H9 (cell line): ENCODE measurements at regions not wholly inside any gene's neighbourhood (a gene's known extent, or its start where the extent isn't known, plus 50 kb on each side); places are given as distances from the start of the nearest gene placed in this dataset.

Source experiments
- DNase-seq: peaks from one replicate; pipeline ENCODE4 v3.0.0-alpha.2; 2017
- H2AFZ ChIP-seq: one replicate; pipeline ENCODE4 v1.6.1; 2013; ENCODE audit warnings: mild to moderate bottlenecking, low read length, control low read depth, moderate library complexity
- H2AK5ac ChIP-seq: 2 replicates; pipeline ENCODE4 v1.6.1; 2013; ENCODE audit warnings: low read length, control low read depth, mixed read lengths; ENCODE audit not compliant: insufficient read length
- H2BK120ac ChIP-seq: one replicate; pipeline ENCODE4 v1.6.1; 2013; ENCODE audit warnings: low read depth, mild to moderate bottlenecking, low read length, control low read depth, inconsistent platforms; ENCODE audit not compliant: poor library complexity, severe bottlenecking
- H2BK12ac ChIP-seq: 2 replicates; pipeline ENCODE4 v1.6.1; 2013; ENCODE audit warnings: low read length, control low read depth, mixed read lengths, low read depth; ENCODE audit not compliant: insufficient read length
- H2BK15ac ChIP-seq: 2 replicates; pipeline ENCODE4 v1.6.1; 2013; ENCODE audit warnings: low read depth, low read length, control low read depth
- H2BK20ac ChIP-seq: one replicate; pipeline ENCODE4 v1.6.1; 2013; ENCODE audit warnings: low read depth, mild to moderate bottlenecking, low read length, control low read depth, inconsistent platforms; ENCODE audit not compliant: poor library complexity, severe bottlenecking
- H2BK5ac ChIP-seq: 2 replicates; pipeline ENCODE4 v1.6.1; 2013; ENCODE audit warnings: low read length, control low read depth, mixed read lengths; ENCODE audit not compliant: insufficient read length
- H3K14ac ChIP-seq: 2 replicates; pipeline ENCODE4 v1.6.1; 2013; ENCODE audit warnings: low read length, control low read depth; ENCODE audit not compliant: insufficient read depth
- H3K18ac ChIP-seq: 2 replicates; pipeline ENCODE4 v1.6.1; 2013; ENCODE audit warnings: low read depth, mild to moderate bottlenecking, mixed read lengths, low read length, control low read depth; ENCODE audit not compliant: insufficient read length
- H3K23ac ChIP-seq: 2 replicates; pipeline ENCODE4 v1.6.1; 2013; ENCODE audit warnings: low read length, control low read depth, mixed read lengths, low read depth; ENCODE audit not compliant: insufficient read length
- H3K23me2 ChIP-seq: 2 replicates; pipeline ENCODE4 v1.6.1; 2013; ENCODE audit warnings: low read depth, mild to moderate bottlenecking, mixed read lengths, low read length, control low read depth; ENCODE audit not compliant: insufficient read length, poor library complexity, severe bottlenecking
- H3K27ac ChIP-seq: 2 replicates; pipeline ENCODE4 v1.5.1; 2013; ENCODE audit warnings: low read length, control low read depth, mixed read lengths, low read depth; ENCODE audit not compliant: insufficient read length
- H3K27me3 ChIP-seq: 2 replicates; pipeline ENCODE4 v1.6.1; 2013; ENCODE audit warnings: low read length, control low read depth, inconsistent platforms; ENCODE audit not compliant: insufficient read depth
- H3K4ac ChIP-seq: 2 replicates; pipeline ENCODE4 v1.6.1; 2013; ENCODE audit warnings: low read depth, mild to moderate bottlenecking, control low read depth, inconsistent platforms, low read length, moderate library complexity
- H3K4me1 ChIP-seq: 2 replicates; pipeline ENCODE4 v1.6.1; 2013; ENCODE audit warnings: low read length, control low read depth, inconsistent platforms; ENCODE audit not compliant: insufficient read depth
- H3K4me2 ChIP-seq: 2 replicates; pipeline ENCODE4 v1.6.1; 2013; ENCODE audit warnings: low read length, control low read depth, mixed read lengths; ENCODE audit not compliant: insufficient read length, insufficient read depth
- H3K56ac ChIP-seq: 2 replicates; pipeline ENCODE4 v1.6.1; 2013; ENCODE audit warnings: low read depth, mild to moderate bottlenecking, mixed read lengths, low read length, control low read depth; ENCODE audit not compliant: insufficient read length
- H3K79me1 ChIP-seq: 2 replicates; pipeline ENCODE4 v1.6.1; 2013; ENCODE audit warnings: low read depth, mild to moderate bottlenecking, moderate library complexity, low read length, control low read depth, inconsistent platforms; ENCODE audit not compliant: insufficient read depth, poor library complexity, severe bottlenecking
- H3K79me2 ChIP-seq: 2 replicates; pipeline ENCODE4 v1.6.1; 2013; ENCODE audit warnings: low read length, control low read depth, inconsistent platforms; ENCODE audit not compliant: insufficient read depth
- H3K9ac ChIP-seq: 2 replicates; pipeline ENCODE4 v1.6.1; 2013; ENCODE audit warnings: low read length, control low read depth, mixed read lengths; ENCODE audit not compliant: insufficient read length; ENCODE audit errors: extremely low read depth
- H3K9me3 ChIP-seq: one replicate; pipeline ENCODE4 v1.6.1; 2013; ENCODE audit warnings: low read depth, low read length, inconsistent platforms; ENCODE audit not compliant: control insufficient read depth
- H3T11ph ChIP-seq: one replicate; pipeline ENCODE4 v1.6.1; 2013; ENCODE audit warnings: mild to moderate bottlenecking, low read length, control low read depth, inconsistent platforms
- H4K20me1 ChIP-seq: one replicate; pipeline ENCODE4 v1.6.1; 2013; ENCODE audit not compliant: control insufficient read depth, insufficient read length, insufficient read depth
- H4K5ac ChIP-seq: 2 replicates; pipeline ENCODE4 v1.6.1; 2013; ENCODE audit warnings: low read depth, mild to moderate bottlenecking, mixed read lengths, low read length, control low read depth; ENCODE audit not compliant: insufficient read length
- H4K8ac ChIP-seq: replicated peaks from 2 replicates; pipeline ENCODE4 v1.6.1; 2013; ENCODE audit warnings: low read length, control low read depth, mixed read lengths, low read depth; ENCODE audit not compliant: insufficient read length
- H4K91ac ChIP-seq: 2 replicates; pipeline ENCODE4 v1.6.1; 2013; ENCODE audit warnings: low read depth, mild to moderate bottlenecking, moderate library complexity, mixed read lengths, low read length, control low read depth; ENCODE audit not compliant: insufficient read length
- H3K27ac Mint-ChIP-seq, 3 experiments: 2 replicates in 2 of 3; 3 replicates in 1 of 3; pipeline ENCODE4 v1.8.0; 2020 to 2021; ENCODE audit warnings: mixed read lengths in 3 of 3, mild to moderate bottlenecking in 1 of 3, moderate library complexity in 1 of 3
- H3K27me3 Mint-ChIP-seq: 2 replicates; pipeline ENCODE4 v1.8.0; 2021; ENCODE audit warnings: low read depth, mild to moderate bottlenecking, moderate library complexity, mixed read lengths
- H3K36me3 Mint-ChIP-seq, 3 experiments: 2 replicates in 2 of 3; 3 replicates in 1 of 3; pipeline ENCODE4 v1.8.0; 2020 to 2021; ENCODE audit warnings: low read depth in 3 of 3, mixed read lengths in 3 of 3; ENCODE audit not compliant: insufficient read depth in 1 of 3
- H3K4me1 Mint-ChIP-seq, 2 experiments: 2 replicates each; pipeline ENCODE4 v1.8.0; 2020; ENCODE audit warnings: mixed read lengths in 2 of 2
- H3K4me3 Mint-ChIP-seq, 2 experiments: 2 replicates in 1 of 2; 3 replicates in 1 of 2; pipeline ENCODE4 v1.8.0; 2020 to 2021; ENCODE audit warnings: mild to moderate bottlenecking in 2 of 2, mixed read lengths in 2 of 2, moderate library complexity in 1 of 2
- H3K9me3 Mint-ChIP-seq, 2 experiments: 2 replicates in 1 of 2; 3 replicates in 1 of 2; pipeline ENCODE4 v1.8.0; 2020; ENCODE audit warnings: mild to moderate bottlenecking in 2 of 2, mixed read lengths in 2 of 2, moderate library complexity in 1 of 2
- CTCF ChIP-seq: fragments of 200-600 bp; sonication (generic); conservative IDR thresholded peaks from 3 replicates; pipeline ENCODE4 v1.8.0; 2021; ENCODE audit warnings: antibody characterized with exemption, mild to moderate bottlenecking
- WGBS: extraction: QIAGEN DNeasy Blood & Tissue Kit; methylation state at CpG from one replicate; pipeline ENCODE4 v1.1.7; 2013; ENCODE audit warnings: missing lambda C conversion rate, low lambda C conversion rate, mixed read lengths; ENCODE audit not compliant: insufficient read length; ENCODE audit errors: extremely low coverage; 5-methylcytosine and 5-hydroxymethylcytosine counted together

- Histone ChIP-seq H2BK5ac (no peak overlapping the region), H3K27me3 (no peaks in the 10 kb centered on the region), H3K23me2 (no peaks in the 10 kb centered on the region), H4K8ac (no peak overlapping the region), H2BK15ac (no peak overlapping the region), H3K4ac (no peak overlapping the region), H3T11ph (no peak overlapping the region), H3K56ac (no peak overlapping the region), H4K20me1 (no peaks in the 10 kb centered on the region), H3K9me3 (no peaks in the 10 kb centered on the region), H2BK12ac (no peak overlapping the region), H3K9ac (no peak overlapping the region), H2AFZ (no peak overlapping the region), H4K5ac (no peak overlapping the region), H3K4me1 (no peaks in the 10 kb centered on the region), H4K91ac (no peak overlapping the region), H3K23ac (no peak overlapping the region), H3K27ac (no peak overlapping the region), H3K14ac (no peak overlapping the region), H2BK20ac (no peak overlapping the region), H3K79me2 (no peaks in the 10 kb centered on the region), H3K18ac (no peak overlapping the region), H2AK5ac (no peak overlapping the region), H3K79me1 (no peaks in the 10 kb centered on the region), H2BK120ac (no peak overlapping the region), H3K4me2 (no peak overlapping the region)
- Mint-ChIP-seq H3K9me3 (peaks cover 26 to 38% of the 10 kb centered on the region in 2 experiments), H3K36me3 (peaks cover 19 to 38% (median 21%) of the 10 kb centered on the region in 3 experiments), H3K4me1 (no peaks in the 10 kb centered on the region), H3K27ac (no peak overlapping the region), H3K27me3 (no peaks in the 10 kb centered on the region; the same call in 1 of the 2 replicates), H3K4me3 (no peak overlapping the region)
- TF ChIP-seq CTCF: no peak
- WGBS: no CpG with 5 or more reads among the region's 5 CpGs
- DNase-seq: no peak
Observed at GRCh38 chr5:165525271-165525670, 2019.9 kb downstream of the MAT2B start.
